ENCODE measurements at regions not wholly inside any gene's neighbourhood (a gene's known extent, or its start where the extent isn't known, plus 50 kb on each side); places are given as distances from the start of the nearest gene placed in this dataset.

DNA sequence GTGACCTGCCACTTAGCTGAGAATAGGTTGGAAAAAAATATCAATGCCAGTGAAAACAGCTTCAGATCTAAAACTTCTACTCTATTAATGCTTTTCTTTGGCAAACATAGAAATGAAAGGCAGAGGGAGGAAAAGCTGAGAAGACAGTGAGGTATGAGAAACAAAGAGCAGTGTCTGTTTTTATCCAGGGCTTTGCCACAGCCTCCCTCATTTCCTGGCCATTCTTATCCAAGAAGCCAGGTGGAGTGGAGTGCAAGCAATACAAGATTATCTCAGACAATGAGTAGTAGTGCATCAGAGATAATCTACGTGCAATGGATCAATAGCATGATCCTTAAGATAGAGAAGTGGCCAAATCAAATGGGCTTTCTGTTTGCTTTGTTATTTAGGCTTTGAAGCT, 808.7 kb upstream of the PIK3C3 start:
- H3K4me2 ChIP-seq, result no peak overlapping the region
- H3K27ac ChIP-seq, result no peak overlapping the region
- no peaks in the 10 kb centered on the region for H3K36me3 ChIP-seq (ENCODE audit: insufficient read depth)
- no peaks in the 10 kb centered on the region for H3K4me1 ChIP-seq (ENCODE audit: low read depth, poor library complexity, severe bottlenecking)
- no peaks in the 10 kb centered on the region for H3K79me2 ChIP-seq (ENCODE audit: insufficient read depth, low read depth)
- TF ChIP-seq, protein P1, sequence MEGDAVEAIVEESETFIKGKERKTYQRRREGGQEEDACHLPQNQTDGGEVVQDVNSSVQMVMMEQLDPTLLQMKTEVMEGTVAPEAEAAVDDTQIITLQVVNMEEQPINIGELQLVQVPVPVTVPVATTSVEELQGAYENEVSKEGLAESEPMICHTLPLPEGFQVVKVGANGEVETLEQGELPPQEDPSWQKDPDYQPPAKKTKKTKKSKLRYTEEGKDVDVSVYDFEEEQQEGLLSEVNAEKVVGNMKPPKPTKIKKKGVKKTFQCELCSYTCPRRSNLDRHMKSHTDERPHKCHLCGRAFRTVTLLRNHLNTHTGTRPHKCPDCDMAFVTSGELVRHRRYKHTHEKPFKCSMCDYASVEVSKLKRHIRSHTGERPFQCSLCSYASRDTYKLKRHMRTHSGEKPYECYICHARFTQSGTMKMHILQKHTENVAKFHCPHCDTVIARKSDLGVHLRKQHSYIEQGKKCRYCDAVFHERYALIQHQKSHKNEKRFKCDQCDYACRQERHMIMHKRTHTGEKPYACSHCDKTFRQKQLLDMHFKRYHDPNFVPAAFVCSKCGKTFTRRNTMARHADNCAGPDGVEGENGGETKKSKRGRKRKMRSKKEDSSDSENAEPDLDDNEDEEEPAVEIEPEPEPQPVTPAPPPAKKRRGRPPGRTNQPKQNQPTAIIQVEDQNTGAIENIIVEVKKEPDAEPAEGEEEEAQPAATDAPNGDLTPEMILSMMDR (conservative IDR thresholded peaks at IDR 0.05; ENCODE audit: low read depth, low read length), result no peak
- no peak overlapping the region for H3K4me3 ChIP-seq (IDR thresholded peaks at IDR 0.05; ENCODE audit: insufficient read depth, low read depth, low read length)
- H4K20me1 ChIP-seq (ENCODE audit: insufficient read depth), result no peaks in the 10 kb centered on the region
- H3K9ac ChIP-seq, result no peak overlapping the region
- no peak overlapping the region for H2AFZ ChIP-seq (ENCODE audit: low read depth)
- H3K27me3 ChIP-seq (ENCODE audit: insufficient read depth, low read depth), result no peaks in the 10 kb centered on the region

DNA sequence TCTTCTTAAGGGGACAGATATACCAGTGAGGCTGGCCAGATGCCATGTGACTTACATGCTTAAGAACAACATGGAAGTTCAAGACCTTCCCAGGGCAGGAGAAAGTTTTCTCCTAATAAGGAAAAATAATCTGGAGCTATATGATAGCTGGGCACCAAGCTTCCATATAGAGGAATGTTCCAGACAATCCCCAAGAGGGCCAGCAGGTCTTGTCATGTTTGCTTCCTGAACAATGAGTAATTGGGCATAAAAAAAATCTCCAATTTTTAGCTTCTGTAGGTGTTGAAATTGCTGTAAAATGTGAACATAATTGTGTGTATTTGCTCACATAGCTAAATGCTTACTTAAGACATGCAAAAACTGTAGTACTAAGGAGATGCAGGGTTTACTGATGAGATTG, 809.5 kb upstream of the PIK3C3 start:
- no peak overlapping the region for H3K4me3 ChIP-seq (IDR thresholded peaks at IDR 0.05; ENCODE audit: insufficient read depth, low read depth, low read length)

DNA sequence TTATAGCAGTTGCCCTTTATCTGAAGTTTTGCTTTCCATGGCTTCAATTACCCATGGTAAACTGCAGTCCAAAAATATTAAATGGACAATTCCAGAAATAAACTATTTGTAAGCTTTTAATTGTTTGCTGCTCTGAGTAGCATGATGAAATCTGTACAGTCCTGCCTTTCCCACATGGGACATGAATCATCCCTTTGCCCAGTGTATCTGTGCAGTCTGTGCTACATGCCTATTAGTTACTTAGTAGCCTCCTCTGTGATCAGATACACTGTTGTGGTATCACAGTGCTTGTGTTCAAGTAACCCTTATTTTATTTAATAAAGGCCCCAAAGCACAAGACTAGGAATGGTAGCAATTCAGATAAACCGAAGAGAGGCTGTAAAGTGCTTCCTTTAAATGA, 810.6 kb upstream of the PIK3C3 start:
- H3K79me2 ChIP-seq (ENCODE audit: insufficient read depth, low read depth), result no peaks in the 10 kb centered on the region
- H3K36me3 ChIP-seq (ENCODE audit: insufficient read depth), result no peaks in the 10 kb centered on the region
- no peak overlapping the region for H3K4me2 ChIP-seq
- no peak overlapping the region for H3K9ac ChIP-seq
- H3K27ac ChIP-seq, result no peak overlapping the region
- no peaks in the 10 kb centered on the region for H4K20me1 ChIP-seq (ENCODE audit: insufficient read depth)
- no peaks in the 10 kb centered on the region for H3K27me3 ChIP-seq (ENCODE audit: insufficient read depth, low read depth)
- TF ChIP-seq, protein P1 (conservative IDR thresholded peaks at IDR 0.05; ENCODE audit: low read depth, low read length), result no peak
- no peak overlapping the region for H3K4me3 ChIP-seq (IDR thresholded peaks at IDR 0.05; ENCODE audit: insufficient read depth, low read depth, low read length)
- H3K4me1 ChIP-seq (ENCODE audit: low read depth, poor library complexity, severe bottlenecking), result no peaks in the 10 kb centered on the region
- H2AFZ ChIP-seq (ENCODE audit: low read depth), result no peak overlapping the region

More for the DNA sequence above, 809.5 kb upstream of the PIK3C3 start:
- Histone ChIP-seq H3K4me1 (ENCODE audit: low read depth, poor library complexity, severe bottlenecking) (no peaks in the 10 kb centered on the region), H3K9ac (no peak overlapping the region), H3K4me2 (no peak overlapping the region), H4K20me1 (ENCODE audit: insufficient read depth) (no peaks in the 10 kb centered on the region), H2AFZ (ENCODE audit: low read depth) (no peak overlapping the region), H3K79me2 (ENCODE audit: insufficient read depth, low read depth) (no peaks in the 10 kb centered on the region), H3K36me3 (ENCODE audit: insufficient read depth) (no peaks in the 10 kb centered on the region), H3K27me3 (ENCODE audit: insufficient read depth, low read depth) (no peaks in the 10 kb centered on the region), H3K27ac (no peak overlapping the region)
- TF ChIP-seq, protein P1 (conservative IDR thresholded peaks at IDR 0.05; ENCODE audit: low read depth, low read length), result no peak

DNA sequence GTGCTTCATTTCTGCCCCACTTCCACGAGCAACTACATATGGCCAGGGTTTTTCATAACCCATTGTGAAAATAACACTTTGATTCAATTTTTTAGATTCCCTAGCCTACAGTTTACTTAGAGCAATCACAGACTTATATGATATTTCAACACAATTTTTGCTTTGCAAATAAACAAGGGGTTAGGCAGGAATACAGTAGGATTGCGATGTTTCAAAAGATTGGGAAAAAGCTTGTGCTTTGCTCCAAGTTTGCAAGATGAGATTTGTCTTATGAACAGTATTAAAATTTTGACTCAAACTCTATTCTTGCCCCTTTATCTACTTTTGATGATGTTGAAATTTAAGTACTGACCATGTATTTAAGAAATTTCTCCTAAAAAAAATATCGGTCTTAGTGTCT, 814.5 kb upstream of the PIK3C3 start:
- no peaks in the 10 kb centered on the region for H3K27me3 ChIP-seq (ENCODE audit: insufficient read depth, low read depth)
- no peaks in the 10 kb centered on the region for H3K79me2 ChIP-seq (ENCODE audit: insufficient read depth, low read depth)
- TF ChIP-seq, protein P1 (conservative IDR thresholded peaks at IDR 0.05; ENCODE audit: low read depth, low read length), result no peak
- no peaks in the 10 kb centered on the region for H3K36me3 ChIP-seq (ENCODE audit: insufficient read depth)
- H4K20me1 ChIP-seq (ENCODE audit: insufficient read depth), result no peaks in the 10 kb centered on the region
- H3K4me3 ChIP-seq (IDR thresholded peaks at IDR 0.05; ENCODE audit: insufficient read depth, low read depth, low read length), result no peak overlapping the region
- H3K9ac ChIP-seq, result no peak overlapping the region
- H3K4me2 ChIP-seq, result no peak overlapping the region
- H2AFZ ChIP-seq (ENCODE audit: low read depth), result no peak overlapping the region
- no peak overlapping the region for H3K27ac ChIP-seq
- H3K4me1 ChIP-seq (ENCODE audit: low read depth, poor library complexity, severe bottlenecking), result no peaks in the 10 kb centered on the region
